IMR-90 (cell line): ENCODE measurements at regions not wholly inside any gene's neighbourhood (a gene's known extent, or its start where the extent isn't known, plus 50 kb on each side); places are given as distances from the start of the nearest gene placed in this dataset.

Experiments
- ATAC-seq: fragments of 200-7000 bp; cut with Tn5 transposase; 2 replicates; pipeline ENCODE4 v1.9.1; 2020; ENCODE audit warnings: low read depth, mild to moderate bottlenecking, moderate library complexity
- BruUV-seq: library from RNA; stranded (reverse); fragments of 400-500 nt; replicated peaks from 2 replicates; lab custom pipeline; 2021; lab: Mats Ljungman, UMichigan
- CTCF ChIA-PET: fragments of 300-600 bp; formaldehyde crosslinking; extraction: SDS; loops from one replicate; lab custom pipeline; 2021; ENCODE audit warnings: antibody characterized with exemption; lab: Yijun Ruan, JAX
- POLR2A ChIA-PET: fragments of 300-600 bp; sonication (Branson Sonifier 250); formaldehyde crosslinking; loops from one replicate; lab custom pipeline; 2022; ENCODE audit warnings: antibody characterized with exemption; ENCODE audit not compliant: unreplicated experiment; lab: Charles Lee
- DNase-seq: peaks from one replicate; pipeline ENCODE4 v3.0.0; 2013
- H2AFZ ChIP-seq: replicated peaks from 2 replicates; pipeline ENCODE3; 2013; ENCODE audit warnings: low read length, mild to moderate bottlenecking; ENCODE audit not compliant: poor library complexity
- H2AK5ac ChIP-seq: 2 replicates; pipeline ENCODE4 v1.6.1; 2013; ENCODE audit warnings: low read depth, low read length, inconsistent platforms
- H2AK9ac ChIP-seq: replicated peaks from 2 replicates; pipeline ENCODE3; 2013; ENCODE audit warnings: mild to moderate bottlenecking, low read depth, low read length, moderate library complexity; ENCODE audit not compliant: poor library complexity
- H2BK120ac ChIP-seq: 2 replicates; pipeline ENCODE4 v1.6.1; 2013; ENCODE audit warnings: low read depth, low read length, inconsistent platforms
- H2BK15ac ChIP-seq: 3 replicates; pipeline ENCODE4 v1.6.1; 2013; ENCODE audit warnings: low read depth, low read length, inconsistent platforms
- H2BK20ac ChIP-seq: 2 replicates; pipeline ENCODE4 v1.6.1; 2013; ENCODE audit warnings: low read depth, mild to moderate bottlenecking, inconsistent platforms, low read length, moderate library complexity
- H2BK5ac ChIP-seq: 2 replicates; pipeline ENCODE4 v1.6.1; 2013; ENCODE audit warnings: mild to moderate bottlenecking, low read depth, low read length, inconsistent platforms; ENCODE audit not compliant: poor library complexity, severe bottlenecking
- H3K14ac ChIP-seq: replicated peaks from 2 replicates; pipeline ENCODE4 v1.6.1; 2013; ENCODE audit warnings: low read depth, low read length, inconsistent platforms
- H3K18ac ChIP-seq: 2 replicates; pipeline ENCODE4 v1.6.1; 2013; ENCODE audit warnings: low read depth, low read length, control low read depth
- H3K23ac ChIP-seq: 2 replicates; pipeline ENCODE4 v1.6.1; 2013; ENCODE audit warnings: low read depth, low read length, inconsistent platforms
- H3K27ac ChIP-seq: 2 replicates; pipeline ENCODE4 v1.5.1; 2013; ENCODE audit warnings: mild to moderate bottlenecking, control low read depth, low read length; ENCODE audit not compliant: insufficient read depth
- H3K27me3 ChIP-seq: 2 replicates; pipeline ENCODE4 v1.6.1; 2013; ENCODE audit warnings: low read length; ENCODE audit not compliant: control insufficient read depth, insufficient read depth
- H3K36me3 ChIP-seq: 2 replicates; pipeline ENCODE4 v1.6.1; 2013; ENCODE audit warnings: low read length, mixed read lengths; ENCODE audit not compliant: control insufficient read depth, insufficient read depth
- H3K4ac ChIP-seq: 2 replicates; pipeline ENCODE4 v1.6.1; 2013; ENCODE audit warnings: low read depth, low read length, inconsistent platforms
- H3K4me1 ChIP-seq: 2 replicates; pipeline ENCODE4 v1.6.1; 2013; ENCODE audit warnings: low read length, mixed read lengths; ENCODE audit not compliant: control insufficient read depth, insufficient read depth
- H3K4me2 ChIP-seq: 2 replicates; pipeline ENCODE4 v1.6.1; 2013; ENCODE audit warnings: low read depth, mild to moderate bottlenecking, control low read depth, low read length, moderate library complexity
- H3K4me3 ChIP-seq: 2 replicates; pipeline ENCODE4 v1.5.1; 2013; ENCODE audit warnings: low read depth, mild to moderate bottlenecking, control low read depth, low read length, moderate library complexity; ENCODE audit not compliant: insufficient read depth
- H3K56ac ChIP-seq: 2 replicates; pipeline ENCODE4 v1.6.1; 2013; ENCODE audit warnings: low read length, inconsistent platforms; ENCODE audit not compliant: insufficient read depth; ENCODE audit errors: extremely low read depth
- H3K79me1 ChIP-seq, 2 experiments: 2 replicates each; pipeline ENCODE4 v1.6.1; 2013; ENCODE audit warnings: low read length in 2 of 2, inconsistent platforms in 1 of 2, low read depth in 1 of 2
- H3K9ac ChIP-seq: 2 replicates; pipeline ENCODE4 v1.6.1; 2013; ENCODE audit warnings: low read depth, low read length, control low read depth
- H3K9me1 ChIP-seq: 2 replicates; pipeline ENCODE4 v1.6.1; 2013; ENCODE audit warnings: low read length, inconsistent platforms; ENCODE audit not compliant: insufficient read depth
- H3K9me3 ChIP-seq: 2 replicates; pipeline ENCODE4 v1.6.1; 2013; ENCODE audit warnings: low read length; ENCODE audit not compliant: control insufficient read depth, insufficient read depth
- H4K20me1 ChIP-seq: 2 replicates; pipeline ENCODE4 v1.6.1; 2013; ENCODE audit warnings: low read length, inconsistent platforms; ENCODE audit not compliant: insufficient read depth
- H4K5ac ChIP-seq: 2 replicates; pipeline ENCODE4 v1.6.1; 2013; ENCODE audit warnings: mild to moderate bottlenecking, low read depth, low read length, control low read depth
- H4K8ac ChIP-seq, 2 experiments: 2 replicates each; pipeline ENCODE4 v1.6.1; 2013; ENCODE audit warnings: low read depth in 2 of 2, low read length in 2 of 2, control low read depth in 1 of 2, inconsistent platforms in 1 of 2
- H4K91ac ChIP-seq: 2 replicates; pipeline ENCODE4 v1.6.1; 2013; ENCODE audit warnings: low read depth, low read length, inconsistent platforms; ENCODE audit not compliant: insufficient read depth
- MXI1 ChIP-seq: IDR thresholded peaks from 2 replicates; pipeline ENCODE4 v1.6.1; 2012; ENCODE audit warnings: low read depth, mild to moderate bottlenecking, low read length, moderate library complexity, borderline replicate concordance
- POLR2A ChIP-seq: IDR thresholded peaks from 2 replicates; pipeline ENCODE4 v1.6.1; 2012; ENCODE audit warnings: mild to moderate bottlenecking, low read depth, low read length
- RAD21 ChIP-seq: IDR thresholded peaks from 2 replicates; pipeline ENCODE4 v1.6.1; 2012; ENCODE audit warnings: low read length, improper control_type of control experiment
- RFX5 ChIP-seq: IDR thresholded peaks from 2 replicates; pipeline ENCODE4 v1.8.0; 2012; ENCODE audit warnings: low read depth, mild to moderate bottlenecking, low read length, moderate library complexity
- WGBS, 2 experiments: methylation state at CpG; one replicate each; pipeline versions ENCODE4 v1.1.5 to v1.1.7; 2013; ENCODE audit warnings: missing lambda C conversion rate in 2 of 2; ENCODE audit not compliant: insufficient read length in 1 of 2; ENCODE audit errors: extremely low coverage in 2 of 2; 5-methylcytosine and 5-hydroxymethylcytosine counted together
- dilution Hi-C: fragments of 300-500 bp; cut with HindIII; formaldehyde crosslinking; loops from one replicate; pipeline ENCODE4 v1.14.3; 2018; ENCODE audit warnings: low sequenced_read_pairs; ENCODE audit not compliant: unreplicated experiment
- in situ Hi-C: fragments of 300-500 bp; cut with MboI; formaldehyde crosslinking; loops from 3 replicates; pipeline ENCODE4 v1.14.3; 2019; ENCODE audit warnings: low sequenced_read_pairs, inconsistent platforms, mixed read lengths
- intact Hi-C: fragments of 100-400 bp; cut with micrococcal nuclease; formaldehyde crosslinking; loops from 2 replicates; pipeline ENCODE4 v1.10.0; 2022
- TF ChIP-seq, protein P1 (sequence below): fragments of 150-350 bp; IDR thresholded peaks from 2 replicates; pipeline ENCODE4 v1.6.1; 2017; ENCODE audit warnings: mild to moderate bottlenecking, antibody characterized with exemption, low read length, low read depth

DNA sequence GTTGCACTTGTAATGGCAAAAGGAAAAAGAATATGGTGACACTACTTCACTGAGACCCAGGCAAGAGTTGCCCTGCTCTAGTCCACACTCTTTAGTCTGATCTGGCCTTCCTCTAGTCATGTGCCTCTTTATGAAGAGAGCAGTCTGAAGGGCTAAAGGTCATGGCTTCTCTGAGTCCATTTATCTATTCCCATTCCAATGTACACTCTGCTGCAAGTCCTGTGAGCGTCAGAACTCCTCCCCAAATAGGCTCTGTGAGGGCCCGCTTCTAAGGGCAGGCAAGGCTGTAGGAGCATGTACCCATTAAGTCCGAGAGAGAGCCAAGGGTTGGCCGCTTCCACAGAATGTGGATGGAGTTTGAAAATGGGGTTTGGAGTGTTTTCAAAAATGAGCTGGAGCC lies 209.3 kb downstream of the AHR start:
- Histone ChIP-seq H3K18ac (no peak overlapping the region), H2BK15ac (no peak overlapping the region; the same call in 2 of the 3 replicates), H2BK20ac (no peak overlapping the region), H2BK120ac (no peak overlapping the region), H3K56ac (no peak overlapping the region), H3K27ac (no peak overlapping the region), H2AK9ac (no peak overlapping the region), H4K8ac (no peak overlapping the region), H3K36me3 (no peaks in the 10 kb centered on the region), H3K9me1 (no peaks in the 10 kb centered on the region), H2AFZ (no peak overlapping the region), H4K20me1 (no peaks in the 10 kb centered on the region), H4K91ac (peak overlapping the region; percentile 18; the same call in 1 of the 2 replicates), H3K9ac (no peak overlapping the region), H3K14ac (no peak overlapping the region), H3K79me1 (no peaks in the 10 kb centered on the region), H3K23ac (no peak overlapping the region), H2BK5ac (no peak overlapping the region), H3K4me1 (0 out of 2 replicates have a peak, but pooled peaks cover 2% of the 10 kb centered on the region), H3K9me3 (no peaks in the 10 kb centered on the region), H3K4me3 (no peak overlapping the region), H3K4ac (no peak overlapping the region), H4K5ac (no peak overlapping the region), H3K4me2 (no peak overlapping the region), H3K27me3 (no peaks in the 10 kb centered on the region), H2AK5ac (no peak overlapping the region)
- DNase-seq (no peak), ATAC-seq (no peak)
- POLR2A ChIA-PET: interaction anchor here (0.6 kb wide), 1 partner anchor 368 kb away, joined by 3 read pairs; no protein-coding TSS in a partner anchor
- WGBS, 2 experiments: no CpG with 5 or more reads among the region's 4 CpGs
- in situ Hi-C loops: no loop called here
- CTCF ChIA-PET: interaction anchor here (0.5 kb wide), 1 partner anchor 13 kb away, joined by 3 read pairs; no protein-coding TSS in a partner anchor
- dilution Hi-C loops: no loop called here
- intact Hi-C loops: no loop called here
- no TSS peak for BruUV-seq
- no peak for TF ChIP-seq RAD21
- TF ChIP-seq POLR2A: no peak
- TF ChIP-seq MXI1: no peak
- TF ChIP-seq, protein P1, sequence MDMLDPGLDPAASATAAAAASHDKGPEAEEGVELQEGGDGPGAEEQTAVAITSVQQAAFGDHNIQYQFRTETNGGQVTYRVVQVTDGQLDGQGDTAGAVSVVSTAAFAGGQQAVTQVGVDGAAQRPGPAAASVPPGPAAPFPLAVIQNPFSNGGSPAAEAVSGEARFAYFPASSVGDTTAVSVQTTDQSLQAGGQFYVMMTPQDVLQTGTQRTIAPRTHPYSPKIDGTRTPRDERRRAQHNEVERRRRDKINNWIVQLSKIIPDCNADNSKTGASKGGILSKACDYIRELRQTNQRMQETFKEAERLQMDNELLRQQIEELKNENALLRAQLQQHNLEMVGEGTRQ: no peak
- no peak for TF ChIP-seq RFX5
